RWPE2 (cell line): ENCODE measurements at regions not wholly inside any gene's neighbourhood (a gene's known extent, or its start where the extent isn't known, plus 50 kb on each side); places are given as distances from the start of the nearest gene placed in this dataset.

Experiments used
- ATAC-seq: fragments of 200-7000 bp; cut with Tn5 transposase; 3 replicates; pipeline ENCODE4 v1.9.1; 2021; ENCODE audit warnings: low read depth
- DNase-seq: peaks from one replicate; pipeline ENCODE4 v3.0.0-alpha.2; 2020; ENCODE audit warnings: low spot score
- H3K27ac ChIP-seq: fragments of 450-650 bp; 2 replicates; pipeline ENCODE4 v1.5.1; 2017; ENCODE audit warnings: mild to moderate bottlenecking; ENCODE audit not compliant: poor library complexity, severe bottlenecking
- H3K27me3 ChIP-seq: fragments of 250-450 bp; sonication (Bioruptor Pico); 2 replicates; pipeline ENCODE4 v1.5.1; 2021; ENCODE audit warnings: mild to moderate bottlenecking, moderate library complexity; ENCODE audit not compliant: insufficient read depth, poor library complexity, severe bottlenecking
- H3K36me3 ChIP-seq: fragments of 250-450 bp; sonication (Bioruptor Pico); 2 replicates; pipeline ENCODE4 v1.5.1; 2020; ENCODE audit warnings: low read depth, mild to moderate bottlenecking, moderate library complexity
- H3K4me1 ChIP-seq: fragments of 250-450 bp; sonication (Bioruptor Pico); 2 replicates; pipeline ENCODE4 v1.5.1; 2021; ENCODE audit warnings: mild to moderate bottlenecking, moderate library complexity; ENCODE audit not compliant: insufficient read depth, poor library complexity, severe bottlenecking
- H3K4me3 ChIP-seq: fragments of 250-450 bp; sonication (Bioruptor Pico); 2 replicates; pipeline ENCODE4 v1.5.1; 2021; ENCODE audit warnings: mild to moderate bottlenecking, moderate library complexity; ENCODE audit not compliant: severe bottlenecking
- H3K9me3 ChIP-seq: fragments of 250-450 bp; sonication (Bioruptor Pico); 2 replicates; pipeline ENCODE4 v1.5.1; 2021; ENCODE audit warnings: mild to moderate bottlenecking, moderate library complexity; ENCODE audit not compliant: severe bottlenecking
- TF ChIP-seq, protein P1 (sequence below): fragments of 450-650 bp; IDR thresholded peaks from one replicate; pipeline ENCODE4 v1.5.1; 2017; ENCODE audit warnings: mild to moderate bottlenecking, moderate library complexity; ENCODE audit not compliant: poor library complexity, severe bottlenecking

DNA sequence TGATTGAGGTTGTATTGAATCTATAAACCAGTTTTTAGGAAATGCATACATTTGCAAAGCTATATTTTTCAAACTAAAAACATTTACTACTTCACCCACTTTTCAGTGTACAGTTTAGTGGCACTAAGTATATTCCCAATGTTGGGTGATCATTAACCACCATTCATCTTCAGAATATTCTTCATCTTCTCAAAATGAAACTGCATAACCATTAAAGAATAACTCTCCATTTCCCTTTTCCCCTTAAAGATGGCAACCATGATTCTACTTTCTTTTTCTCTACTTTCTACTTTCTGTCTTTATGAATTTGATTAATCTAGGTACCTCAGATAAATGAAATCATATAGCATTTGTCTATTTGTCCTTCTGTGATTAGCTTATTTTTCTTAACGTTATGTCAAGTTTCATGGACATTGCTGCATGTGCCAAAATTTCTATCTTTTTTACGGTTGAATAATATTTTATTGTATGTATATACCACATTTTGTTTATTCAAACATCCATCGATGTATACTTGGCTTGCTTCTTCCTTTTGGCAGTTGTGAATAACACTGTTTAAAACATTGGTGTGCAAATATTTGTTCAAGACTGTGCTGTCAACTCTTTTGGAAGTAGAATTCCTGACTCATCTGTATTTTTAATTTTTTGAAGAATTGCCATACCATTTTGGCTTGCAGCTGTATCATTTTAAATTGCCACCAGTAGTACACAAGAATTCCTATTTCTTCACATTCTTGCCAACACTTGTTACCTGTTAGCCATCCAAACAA lies 104.9 kb downstream of the RPRM start:
- DNase-seq (no peak), ATAC-seq (no peak)
- Histone ChIP-seq H3K36me3 (no peaks in the 10 kb centered on the region), H3K4me1 (no peaks in the 10 kb centered on the region), H3K27ac (no peak overlapping the region), H3K4me3 (no peak overlapping the region), H3K27me3 (no peaks in the 10 kb centered on the region), H3K9me3 (no peaks in the 10 kb centered on the region)
- TF ChIP-seq, protein P1, sequence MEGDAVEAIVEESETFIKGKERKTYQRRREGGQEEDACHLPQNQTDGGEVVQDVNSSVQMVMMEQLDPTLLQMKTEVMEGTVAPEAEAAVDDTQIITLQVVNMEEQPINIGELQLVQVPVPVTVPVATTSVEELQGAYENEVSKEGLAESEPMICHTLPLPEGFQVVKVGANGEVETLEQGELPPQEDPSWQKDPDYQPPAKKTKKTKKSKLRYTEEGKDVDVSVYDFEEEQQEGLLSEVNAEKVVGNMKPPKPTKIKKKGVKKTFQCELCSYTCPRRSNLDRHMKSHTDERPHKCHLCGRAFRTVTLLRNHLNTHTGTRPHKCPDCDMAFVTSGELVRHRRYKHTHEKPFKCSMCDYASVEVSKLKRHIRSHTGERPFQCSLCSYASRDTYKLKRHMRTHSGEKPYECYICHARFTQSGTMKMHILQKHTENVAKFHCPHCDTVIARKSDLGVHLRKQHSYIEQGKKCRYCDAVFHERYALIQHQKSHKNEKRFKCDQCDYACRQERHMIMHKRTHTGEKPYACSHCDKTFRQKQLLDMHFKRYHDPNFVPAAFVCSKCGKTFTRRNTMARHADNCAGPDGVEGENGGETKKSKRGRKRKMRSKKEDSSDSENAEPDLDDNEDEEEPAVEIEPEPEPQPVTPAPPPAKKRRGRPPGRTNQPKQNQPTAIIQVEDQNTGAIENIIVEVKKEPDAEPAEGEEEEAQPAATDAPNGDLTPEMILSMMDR, result no peak

DNA sequence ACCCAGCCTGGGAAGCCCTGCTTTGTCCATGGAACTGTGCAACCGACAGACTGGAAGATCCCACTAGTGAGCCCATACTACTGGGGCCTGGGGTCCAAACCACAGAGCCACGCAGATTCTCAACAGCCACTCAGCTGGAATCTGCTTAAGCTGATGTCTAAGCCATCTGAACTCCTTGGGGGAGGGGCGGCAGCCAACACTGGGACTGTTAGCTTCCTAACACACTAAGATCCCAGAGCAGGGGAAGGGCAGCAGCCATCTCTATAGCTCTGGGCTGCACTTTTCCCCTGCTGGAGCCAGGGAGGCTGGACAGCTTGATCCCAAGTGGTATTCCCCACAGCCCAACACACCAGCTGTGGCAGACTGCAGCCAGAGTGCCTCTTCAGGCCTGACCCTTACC lies 118.3 kb downstream of the RPRM start:
- Histone ChIP-seq H3K36me3 (no peaks in the 10 kb centered on the region), H3K9me3 (no peaks in the 10 kb centered on the region), H3K4me3 (no peak overlapping the region), H3K27me3 (no peaks in the 10 kb centered on the region), H3K4me1 (no peaks in the 10 kb centered on the region), H3K27ac (no peak overlapping the region)
- DNase-seq, result no peak
- TF ChIP-seq, protein P1, result no peak
- no peak for ATAC-seq

DNA sequence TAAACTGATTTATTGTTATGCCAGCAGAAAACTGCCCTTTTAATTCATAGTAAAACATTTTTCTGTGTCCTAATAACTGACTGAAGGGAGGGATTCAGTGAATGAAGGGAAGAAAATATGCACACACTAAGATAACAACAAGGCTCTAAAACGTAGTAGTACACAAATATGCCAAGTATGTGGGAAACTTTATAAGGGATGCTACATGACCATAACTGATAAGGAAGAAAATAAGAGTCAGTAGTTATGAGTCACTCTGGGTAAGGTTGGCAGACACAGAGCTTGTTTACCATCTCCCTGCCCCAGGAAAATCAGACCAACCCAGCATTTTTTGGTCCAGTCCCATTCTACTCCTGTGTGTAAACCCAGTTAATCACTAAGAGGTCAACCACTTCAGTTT lies 124.2 kb downstream of the RPRM start:
- TF ChIP-seq, protein P1, result no peak
- Histone ChIP-seq H3K36me3 (no peaks in the 10 kb centered on the region), H3K9me3 (no peaks in the 10 kb centered on the region), H3K4me1 (no peaks in the 10 kb centered on the region), H3K27ac (no peak overlapping the region), H3K4me3 (no peak overlapping the region), H3K27me3 (no peaks in the 10 kb centered on the region)
- no peak for ATAC-seq
- DNase-seq, result no peak

DNA sequence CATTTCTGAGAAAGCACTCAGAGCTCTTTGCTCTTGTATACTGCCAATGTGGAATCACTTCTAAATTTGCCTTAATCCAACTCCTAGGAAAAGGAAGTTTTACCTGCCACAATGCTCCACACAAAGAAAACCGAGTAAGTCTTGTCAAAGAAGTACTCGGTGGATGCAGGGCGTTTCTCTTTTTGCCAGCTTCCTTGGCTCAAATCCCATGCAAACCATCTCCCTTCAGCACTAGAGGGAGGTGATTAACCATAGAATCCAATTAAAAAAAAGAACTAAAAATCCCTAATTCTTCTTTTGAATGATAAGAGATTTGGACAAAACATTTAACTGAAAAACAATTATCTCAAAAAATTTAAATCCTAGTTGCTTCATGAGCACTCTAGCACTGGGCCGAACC lies 129.0 kb downstream of the RPRM start:
- no peak for DNase-seq
- Histone ChIP-seq H3K9me3 (no peaks in the 10 kb centered on the region), H3K4me3 (no peak overlapping the region), H3K36me3 (no peaks in the 10 kb centered on the region), H3K4me1 (no peaks in the 10 kb centered on the region), H3K27me3 (no peaks in the 10 kb centered on the region), H3K27ac (no peak overlapping the region)
- TF ChIP-seq, protein P1, result no peak
- ATAC-seq, result no peak

DNA sequence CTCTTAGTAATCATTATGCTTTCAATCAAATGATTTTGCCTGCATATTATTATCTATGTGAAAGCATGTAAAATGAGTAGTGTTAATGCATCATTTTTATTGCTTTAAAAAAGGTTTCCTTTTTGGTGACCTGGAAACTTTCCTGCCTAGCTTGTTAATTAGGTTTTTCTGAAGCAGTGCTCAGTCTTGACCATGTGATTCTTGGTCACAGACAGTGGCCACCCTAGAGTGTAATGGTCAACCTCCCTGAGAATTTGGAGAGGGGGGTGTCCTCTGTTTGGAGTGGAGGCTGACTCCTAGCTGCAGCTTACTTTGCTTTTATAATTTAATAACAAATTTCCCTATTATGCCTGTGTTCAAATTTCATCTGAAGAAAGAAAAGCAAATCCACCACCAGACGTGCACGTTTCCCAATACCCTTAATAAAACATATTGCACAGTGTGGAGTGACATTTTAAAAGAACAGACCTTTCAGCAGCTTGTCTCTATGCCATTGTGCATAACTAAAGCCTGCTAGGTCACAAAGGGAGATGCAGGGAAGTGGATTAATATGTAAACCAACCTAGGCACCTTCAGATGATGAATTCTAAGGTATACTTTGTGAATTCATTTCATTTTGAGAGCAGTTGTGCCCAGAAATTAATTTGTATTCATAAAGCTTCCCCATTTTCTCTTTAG lies 130.6 kb downstream of the RPRM start:
- no peak for ATAC-seq
- TF ChIP-seq, protein P1, result no peak
- H3K4me3 ChIP-seq, result no peak overlapping the region
- no peaks in the 10 kb centered on the region for H3K4me1 ChIP-seq
- no peaks in the 10 kb centered on the region for H3K36me3 ChIP-seq
- no peak for DNase-seq
- H3K27ac ChIP-seq, result no peak overlapping the region
- H3K27me3 ChIP-seq, result no peaks in the 10 kb centered on the region
- no peaks in the 10 kb centered on the region for H3K9me3 ChIP-seq
